ENCODE measurements at regions not wholly inside any gene's neighbourhood (a gene's known extent, or its start where the extent isn't known, plus 50 kb on each side); places are given as distances from the start of the nearest gene placed in this dataset.

DNA sequence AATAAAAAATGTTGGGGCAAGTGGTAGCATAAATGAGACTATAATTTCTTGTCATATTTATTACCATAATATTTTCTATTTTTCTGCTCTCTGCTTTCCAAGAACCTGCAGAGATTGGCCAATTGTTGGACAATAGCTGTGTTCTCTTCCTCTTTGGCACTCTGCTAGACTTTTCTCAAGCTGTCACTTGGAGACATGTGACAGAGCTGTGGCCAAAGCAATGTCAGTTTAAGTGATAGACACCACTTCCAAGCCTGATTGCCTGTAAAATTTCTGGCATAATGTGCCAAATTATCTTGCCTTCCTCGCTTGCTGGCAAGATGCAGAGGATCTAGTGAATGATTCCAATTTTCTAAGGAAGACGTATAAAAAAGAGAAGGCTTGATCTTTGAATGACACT, 162.2 kb upstream of the NDST4 start:
- Histone ChIP-seq H3K9ac (no peak overlapping the region), H3F3A (replicated peaks; ENCODE audit: insufficient read depth) (no peaks in the 10 kb centered on the region), H3K9me2 (no peaks in the 10 kb centered on the region), H3K4me1 (ENCODE audit: control insufficient read depth in 1 of 2, insufficient read depth in 2 of 2, low read depth in 1 of 2, low read length in 1 of 2) (no peaks in the 10 kb centered on the region; a peak in 1 of 4 replicates), H2AFZ (ENCODE audit: low read depth) (no peak overlapping the region), H3K27ac (ENCODE audit: low read depth in 2 of 2, low read length in 1 of 2) (no peak overlapping the region), H3K36me3 (replicated peaks in 1 of 2; ENCODE audit: control insufficient read depth in 1 of 2, insufficient read depth in 2 of 2, low read length in 1 of 2) (no peaks in the 10 kb centered on the region), H3K4me2 (no peak overlapping the region), H3K79me2 (ENCODE audit: insufficient read depth) (no peaks in the 10 kb centered on the region), H3K9me3 (no peaks in the 10 kb centered on the region), H4K20me1 (ENCODE audit: insufficient read depth) (no peaks in the 10 kb centered on the region), H3K27me3 (ENCODE audit: insufficient read depth) (no peaks in the 10 kb centered on the region), H3K4me3 (ENCODE audit: low read depth in 2 of 2, low read length in 1 of 2) (no peak overlapping the region)
- TF ChIP-seq NFIC (IDR thresholded peaks at IDR 0.05; ENCODE audit: borderline replicate concordance) = no peak
- TF ChIP-seq RFX5 (IDR thresholded peaks at IDR 0.05; ENCODE audit: low read length) = no peak
- TF ChIP-seq JUND (IDR thresholded peaks at IDR 0.05) = no peak
- TF ChIP-seq RCOR1 (IDR thresholded peaks at IDR 0.05; ENCODE audit: low read length) = no peak
- TF ChIP-seq, protein P1, sequence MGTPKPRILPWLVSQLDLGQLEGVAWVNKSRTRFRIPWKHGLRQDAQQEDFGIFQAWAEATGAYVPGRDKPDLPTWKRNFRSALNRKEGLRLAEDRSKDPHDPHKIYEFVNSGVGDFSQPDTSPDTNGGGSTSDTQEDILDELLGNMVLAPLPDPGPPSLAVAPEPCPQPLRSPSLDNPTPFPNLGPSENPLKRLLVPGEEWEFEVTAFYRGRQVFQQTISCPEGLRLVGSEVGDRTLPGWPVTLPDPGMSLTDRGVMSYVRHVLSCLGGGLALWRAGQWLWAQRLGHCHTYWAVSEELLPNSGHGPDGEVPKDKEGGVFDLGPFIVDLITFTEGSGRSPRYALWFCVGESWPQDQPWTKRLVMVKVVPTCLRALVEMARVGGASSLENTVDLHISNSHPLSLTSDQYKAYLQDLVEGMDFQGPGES (IDR thresholded peaks at IDR 0.05; ENCODE audit: low read depth, low read length) = no peak
- no peak for TF ChIP-seq GABPA (IDR thresholded peaks at IDR 0.05; ENCODE audit: low read depth)
- no peak for TF ChIP-seq TEAD4 (IDR thresholded peaks at IDR 0.05; ENCODE audit: borderline replicate concordance, insufficient read depth)
- TF ChIP-seq MEF2A (IDR thresholded peaks at IDR 0.05; ENCODE audit: borderline replicate concordance, low read depth) = no peak
- no peak for TF ChIP-seq CHD2 (IDR thresholded peaks at IDR 0.05; ENCODE audit: low read length, partially characterized antibody)
- no peak for TF ChIP-seq GATA2 (CRISPR knock-in tag; IDR thresholded peaks at IDR 0.05)
- TF ChIP-seq EP300 (IDR thresholded peaks at IDR 0.05; ENCODE audit: borderline replicate concordance in 1 of 2, low read depth in 1 of 2, low read length in 1 of 2) = no peak
- TF ChIP-seq ELF1 (IDR thresholded peaks at IDR 0.05) = no peak
- TF ChIP-seq SMC3 (IDR thresholded peaks at IDR 0.05; ENCODE audit: low read depth, low read length) = no peak
- TF ChIP-seq POLR2AphosphoS5 (IDR thresholded peaks at IDR 0.05; ENCODE audit: low read depth, low read length) = no peak
- no peak for TF ChIP-seq FOXJ3 (CRISPR knock-in tag; IDR thresholded peaks at IDR 0.05)
- TF ChIP-seq MXI1 (IDR thresholded peaks at IDR 0.05; ENCODE audit: low read depth, low read length) = no peak
- TF ChIP-seq, protein P2, sequence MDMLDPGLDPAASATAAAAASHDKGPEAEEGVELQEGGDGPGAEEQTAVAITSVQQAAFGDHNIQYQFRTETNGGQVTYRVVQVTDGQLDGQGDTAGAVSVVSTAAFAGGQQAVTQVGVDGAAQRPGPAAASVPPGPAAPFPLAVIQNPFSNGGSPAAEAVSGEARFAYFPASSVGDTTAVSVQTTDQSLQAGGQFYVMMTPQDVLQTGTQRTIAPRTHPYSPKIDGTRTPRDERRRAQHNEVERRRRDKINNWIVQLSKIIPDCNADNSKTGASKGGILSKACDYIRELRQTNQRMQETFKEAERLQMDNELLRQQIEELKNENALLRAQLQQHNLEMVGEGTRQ (IDR thresholded peaks at IDR 0.05; ENCODE audit: borderline replicate concordance, low read depth, low read length) = no peak
- TF ChIP-seq YY1 (IDR thresholded peaks at IDR 0.05; ENCODE audit: low read depth) = no peak
- TF ChIP-seq, protein P3, sequence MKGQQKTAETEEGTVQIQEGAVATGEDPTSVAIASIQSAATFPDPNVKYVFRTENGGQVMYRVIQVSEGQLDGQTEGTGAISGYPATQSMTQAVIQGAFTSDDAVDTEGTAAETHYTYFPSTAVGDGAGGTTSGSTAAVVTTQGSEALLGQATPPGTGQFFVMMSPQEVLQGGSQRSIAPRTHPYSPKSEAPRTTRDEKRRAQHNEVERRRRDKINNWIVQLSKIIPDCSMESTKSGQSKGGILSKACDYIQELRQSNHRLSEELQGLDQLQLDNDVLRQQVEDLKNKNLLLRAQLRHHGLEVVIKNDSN (IDR thresholded peaks at IDR 0.05; ENCODE audit: borderline replicate concordance, low read depth) = no peak
- TF ChIP-seq, protein P4, sequence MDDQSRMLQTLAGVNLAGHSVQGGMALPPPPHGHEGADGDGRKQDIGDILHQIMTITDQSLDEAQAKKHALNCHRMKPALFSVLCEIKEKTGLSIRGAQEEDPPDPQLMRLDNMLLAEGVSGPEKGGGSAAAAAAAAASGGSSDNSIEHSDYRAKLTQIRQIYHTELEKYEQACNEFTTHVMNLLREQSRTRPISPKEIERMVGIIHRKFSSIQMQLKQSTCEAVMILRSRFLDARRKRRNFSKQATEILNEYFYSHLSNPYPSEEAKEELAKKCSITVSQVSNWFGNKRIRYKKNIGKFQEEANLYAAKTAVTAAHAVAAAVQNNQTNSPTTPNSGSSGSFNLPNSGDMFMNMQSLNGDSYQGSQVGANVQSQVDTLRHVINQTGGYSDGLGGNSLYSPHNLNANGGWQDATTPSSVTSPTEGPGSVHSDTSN (IDR thresholded peaks at IDR 0.05) = no peak
- ChIA-PET POLR2A (no interaction called here), CTCF (no interaction called here)
- WGBS (ENCODE audit: low lambda C conversion rate) = 33% methylated on average over 2 of the region's 2 CpGs
- DNase-seq = no peak
